K562 (cell line): ENCODE measurements at regions not wholly inside any gene's neighbourhood (a gene's known extent, or its start where the extent isn't known, plus 50 kb on each side); places are given as distances from the start of the nearest gene placed in this dataset.

ENCODE experiments used
- ATAC-seq: fragments of 200-7000 bp; cut with Tn5 transposase; 3 replicates; pipeline ENCODE4 v1.9.1; 2020; ENCODE audit warnings: moderate library complexity
- BruUV-seq: library from RNA; stranded (reverse); fragments of 400-500 nt; replicated peaks from 2 replicates; lab custom pipeline; 2021; lab: Mats Ljungman, UMichigan
- CTCF ChIA-PET: fragments of 300-600 bp; formaldehyde crosslinking; extraction: SDS; loops from one replicate; lab custom pipeline; 2021; ENCODE audit warnings: low intra/inter-chr PET ratio; lab: Yijun Ruan, JAX
- POLR2A ChIA-PET: fragments of 300-600, 350-650 bp; sonication (Branson Sonifier 250); formaldehyde crosslinking; extraction: SDS; loops from one replicate; lab custom pipeline; 2021; ENCODE audit warnings: antibody characterized with exemption, inconsistent platforms; lab: Yijun Ruan, JAX
- DNase-seq, 4 experiments: peaks; one replicate each; pipeline versions ENCODE4 v3.0.0 to v3.0.0-alpha.2; 2011 to 2018; ENCODE audit warnings: low spot score in 3 of 4, mixed read lengths in 3 of 4; ENCODE audit errors: extremely low read depth in 1 of 4
- FAIRE-seq: peaks from 2 replicates; lab custom pipeline; 2011; peaks lifted over from hg19 to GRCh38; lab: Jason Lieb, UNC
- H2AFZ ChIP-seq: 2 replicates; pipeline ENCODE4 v1.6.0; 2011; ENCODE audit warnings: low read depth, low read length, control low read depth, inconsistent platforms
- H3K27ac ChIP-seq: fragments of 200-600 bp; 3 replicates; pipeline ENCODE4 v1.8.0; 2011; ENCODE audit warnings: low read depth, mild to moderate bottlenecking, control low read depth, inconsistent platforms, low read length, moderate library complexity, mixed read lengths; ENCODE audit errors: extremely low read depth
- H3K27me3 ChIP-seq, 2 experiments: fragments of 300-600 bp in 1 of 2; 2 replicates in 1 of 2; 3 replicates in 1 of 2; pipeline versions ENCODE4 v1.6.0 to v1.8.0; 2011; ENCODE audit warnings: inconsistent platforms in 2 of 2, low read length in 2 of 2, mild to moderate bottlenecking in 1 of 2, mixed read lengths in 1 of 2, moderate library complexity in 1 of 2; ENCODE audit not compliant: control insufficient read depth in 2 of 2, insufficient read depth in 2 of 2
- H3K36me3 ChIP-seq: fragments of 300-600 bp; 3 replicates; pipeline ENCODE4 v1.8.0; 2011; ENCODE audit warnings: mild to moderate bottlenecking, low read length, inconsistent platforms; ENCODE audit not compliant: control insufficient read depth, insufficient read depth
- H3K4me1 ChIP-seq, 2 experiments: fragments of 200-600 bp in 1 of 2; replicated peaks in 1 of 2; 2 replicates in 1 of 2; 3 replicates in 1 of 2; pipeline versions ENCODE4 v1.5.1 to v1.8.0; 2011; ENCODE audit warnings: inconsistent platforms in 2 of 2, low read length in 2 of 2, mild to moderate bottlenecking in 1 of 2, mixed read lengths in 1 of 2, moderate library complexity in 1 of 2; ENCODE audit not compliant: control insufficient read depth in 2 of 2, insufficient read depth in 2 of 2
- H3K4me2 ChIP-seq: 2 replicates; pipeline ENCODE4 v1.6.1; 2011; ENCODE audit warnings: low read length, control low read depth, inconsistent platforms, mixed read lengths; ENCODE audit not compliant: insufficient read depth
- H3K4me3 ChIP-seq: fragments of 200-600 bp; sonication (generic), shearing (Covaris generic); 2 replicates; pipeline ENCODE4 v1.5.1; 2016; ENCODE audit warnings: control low read depth, inconsistent platforms
- H3K79me2 ChIP-seq: fragments of 200-600 bp; 3 replicates; pipeline ENCODE4 v1.8.0; 2011; ENCODE audit warnings: low read length, inconsistent platforms; ENCODE audit not compliant: control insufficient read depth, insufficient read depth
- H3K9ac ChIP-seq, 2 experiments: 2 replicates each; pipeline versions ENCODE4 v1.6.0 to v1.6.1; 2011; ENCODE audit warnings: low read depth in 2 of 2, low read length in 2 of 2, control low read depth in 1 of 2, inconsistent platforms in 1 of 2, mild to moderate bottlenecking in 1 of 2, mixed read lengths in 1 of 2; ENCODE audit not compliant: insufficient read depth in 1 of 2
- H3K9me1 ChIP-seq: one replicate; pipeline ENCODE4 v1.6.0; 2011; ENCODE audit warnings: inconsistent platforms, mild to moderate bottlenecking, low read length, moderate library complexity; ENCODE audit not compliant: control insufficient read depth, insufficient read depth
- H3K9me3 ChIP-seq: replicated peaks from 2 replicates; pipeline ENCODE4 v1.5.1; 2011; ENCODE audit warnings: low read depth, low read length, inconsistent platforms; ENCODE audit not compliant: control insufficient read depth, insufficient read depth
- H4K20me1 ChIP-seq: replicated peaks from 2 replicates; pipeline ENCODE4 v1.6.1; 2011; ENCODE audit warnings: low read length, inconsistent platforms, mixed read lengths; ENCODE audit not compliant: control insufficient read depth, insufficient read depth
- GTF2E2 ChIP-seq: fragments of 200-800 bp; sonication (Bioruptor generic); IDR thresholded peaks from 2 replicates; pipeline ENCODE4 v1.6.1; 2016; ENCODE audit warnings: missing genetic modification characterization, missing compliant biosample characterization
- HSF4 ChIP-seq: fragments of 250-450 bp; sonication (Bioruptor Pico); IDR thresholded peaks from 2 replicates; pipeline ENCODE4 v2.1.2; 2022; ENCODE audit warnings: mild to moderate bottlenecking, moderate library complexity, borderline replicate concordance
- NCOA4 ChIP-seq: fragments of 450-650 bp; IDR thresholded peaks from 2 replicates; pipeline ENCODE4 v1.6.1; 2018; ENCODE audit warnings: mild to moderate bottlenecking; ENCODE audit not compliant: partially characterized antibody
- PHTF2 ChIP-seq: fragments of 250-450 bp; sonication (Bioruptor Pico); IDR thresholded peaks from 2 replicates; pipeline ENCODE4 v1.5.0; 2021; ENCODE audit warnings: mild to moderate bottlenecking
- TAL1 ChIP-seq: fragments of 450-650 bp; IDR thresholded peaks from 2 replicates; pipeline ENCODE4 v1.6.1; 2016; ENCODE audit warnings: mild to moderate bottlenecking
- TFAM ChIP-seq: fragments of 250-450 bp; sonication (Bioruptor Pico); conservative IDR thresholded peaks from 2 replicates; pipeline ENCODE4 v1.5.0; 2021; ENCODE audit warnings: mild to moderate bottlenecking, moderate library complexity
- ZNF12 ChIP-seq: sonication (generic); formaldehyde crosslinking; IDR thresholded peaks from 2 replicates; pipeline ENCODE4 v1.4.0; 2020; ENCODE audit warnings: mild to moderate bottlenecking, missing genetic modification reagents
- WGBS: fragments of 100-300 bp; shearing (Covaris generic); methylation state at CpG from one replicate; pipeline ENCODE4 v1.1.6; 2016; ENCODE audit warnings: low coverage, mixed read lengths; ENCODE audit not compliant: insufficient coverage; ENCODE audit errors: missing lambda C conversion rate; 5-methylcytosine and 5-hydroxymethylcytosine counted together
- in situ Hi-C: fragments of 300-500 bp; cut with MboI; formaldehyde crosslinking; loops from 4 replicates; pipeline ENCODE4 v1.15.0; 2018; ENCODE audit warnings: inconsistent platforms, mixed read lengths
- intact Hi-C: fragments of 100-400 bp; cut with micrococcal nuclease; formaldehyde crosslinking; loops from 2 replicates; pipeline ENCODE4 v1.14.2; 2022
- TF ChIP-seq, protein P1 (sequence below): fragments of 450-650 bp; IDR thresholded peaks from one replicate; pipeline ENCODE4 v1.6.1; 2018; ENCODE audit warnings: mild to moderate bottlenecking, moderate library complexity; ENCODE audit not compliant: partially characterized antibody
- TF ChIP-seq, protein P2 (sequence below), 2 experiments: fragments of 250-450 bp in 1 of 2; fragments of 450-650 bp in 1 of 2; sonication (Bioruptor Pico) in 1 of 2; IDR thresholded peaks; 2 replicates each; pipeline versions ENCODE4 v1.6.1 to v1.8.0; 2016 to 2021; ENCODE audit warnings: mild to moderate bottlenecking in 2 of 2, moderate library complexity in 2 of 2, missing compliant biosample characterization in 1 of 2, missing genetic modification characterization in 1 of 2
- TF ChIP-seq, protein P3 (sequence below): sonication (generic); formaldehyde crosslinking; IDR thresholded peaks from 2 replicates; pipeline ENCODE4 v1.8.1; 2022; ENCODE audit warnings: missing genetic modification reagents
- TF ChIP-seq, protein P4 (sequence below): fragments of 450-650 bp; IDR thresholded peaks from 2 replicates; pipeline ENCODE4 v1.6.1; 2018; ENCODE audit not compliant: partially characterized antibody
- TF ChIP-seq, protein P5 (sequence below): sonication (generic); formaldehyde crosslinking; IDR thresholded peaks from 2 replicates; pipeline ENCODE4 v1.8.0; 2022; ENCODE audit warnings: mild to moderate bottlenecking, missing genetic modification reagents

DNA sequence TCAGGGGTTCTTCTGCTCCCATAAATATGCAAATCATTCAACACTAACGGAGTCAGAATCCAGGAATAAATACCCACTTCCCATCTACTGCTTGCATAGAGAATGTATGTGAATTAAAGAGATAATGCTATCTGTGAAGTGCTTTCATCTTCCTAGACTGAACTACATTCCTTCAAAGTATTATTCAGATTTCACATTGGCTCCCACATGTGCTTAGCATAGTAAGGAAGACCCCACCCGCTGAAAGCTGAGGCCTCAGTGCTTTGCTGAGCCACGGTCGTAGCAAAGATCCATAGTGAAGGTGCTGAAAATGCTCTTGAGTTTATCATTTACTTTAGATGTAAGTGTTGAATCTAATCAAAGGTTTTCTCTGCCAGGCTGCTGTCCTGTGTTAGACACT is 97.0 kb upstream of the SPACA1 start (continued):
- TF ChIP-seq, protein P1, sequence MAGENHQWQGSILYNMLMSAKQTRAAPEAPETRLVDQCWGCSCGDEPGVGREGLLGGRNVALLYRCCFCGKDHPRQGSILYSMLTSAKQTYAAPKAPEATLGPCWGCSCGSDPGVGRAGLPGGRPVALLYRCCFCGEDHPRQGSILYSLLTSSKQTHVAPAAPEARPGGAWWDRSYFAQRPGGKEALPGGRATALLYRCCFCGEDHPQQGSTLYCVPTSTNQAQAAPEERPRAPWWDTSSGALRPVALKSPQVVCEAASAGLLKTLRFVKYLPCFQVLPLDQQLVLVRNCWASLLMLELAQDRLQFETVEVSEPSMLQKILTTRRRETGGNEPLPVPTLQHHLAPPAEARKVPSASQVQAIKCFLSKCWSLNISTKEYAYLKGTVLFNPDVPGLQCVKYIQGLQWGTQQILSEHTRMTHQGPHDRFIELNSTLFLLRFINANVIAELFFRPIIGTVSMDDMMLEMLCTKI, result no peak
- TF ChIP-seq PHTF2, result no peak
- TF ChIP-seq TFAM (CRISPR knock-in tag), result no peak
- TF ChIP-seq TAL1, result no peak
- no peak for TF ChIP-seq GTF2E2 (tag)
- no peak for TF ChIP-seq HSF4

DNA sequence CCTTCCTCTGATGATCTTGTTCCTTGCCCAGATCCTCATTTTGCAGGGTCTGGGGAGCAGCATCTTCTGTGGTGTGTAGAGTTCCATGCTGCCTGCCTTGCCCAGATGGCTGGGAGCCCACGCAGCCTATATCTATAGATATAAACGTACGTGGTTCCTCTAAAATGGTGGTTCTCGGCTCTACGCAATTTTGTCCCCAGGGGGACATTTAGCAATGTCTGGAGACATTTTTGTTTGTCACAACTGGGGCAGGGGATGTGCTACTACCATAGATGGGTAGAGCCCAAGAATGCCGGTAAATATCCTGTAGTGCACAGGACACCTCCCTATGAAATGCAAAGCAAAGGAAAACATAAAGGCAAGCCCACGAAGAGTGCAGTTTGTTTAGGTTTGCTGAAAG is 98.4 kb upstream of the SPACA1 start:
- no peak for FAIRE-seq
- Histone ChIP-seq H3K4me3 (no peak overlapping the region), H3K9me1 (no peaks in the 10 kb centered on the region), H3K36me3 (no peaks in the 10 kb centered on the region), H3K27me3 (peaks cover 8 to 23% of the 10 kb centered on the region in 2 experiments; a peak in 4 of 5 replicates), H3K79me2 (no peaks in the 10 kb centered on the region), H3K27ac (no peak overlapping the region), H4K20me1 (no peaks in the 10 kb centered on the region), H3K4me1 (no peaks in the 10 kb centered on the region), H3K4me2 (no peak overlapping the region), H3K9me3 (no peaks in the 10 kb centered on the region), H2AFZ (no peak overlapping the region), H3K9ac (no peak overlapping the region)
- ATAC-seq, result no peak
- ChIA-PET POLR2A (no interaction called here), CTCF (no interaction called here)
- no peak for DNase-seq
- BruUV-seq, result no TSS peak
- in situ Hi-C loops, result no loop called here
- 2% methylated on average over 7 of the region's 7 CpGs for WGBS
- intact Hi-C loops, result no loop called here
- TF ChIP-seq, protein P2, sequence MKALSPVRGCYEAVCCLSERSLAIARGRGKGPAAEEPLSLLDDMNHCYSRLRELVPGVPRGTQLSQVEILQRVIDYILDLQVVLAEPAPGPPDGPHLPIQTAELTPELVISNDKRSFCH (CRISPR knock-in tag; IDR thresholded peaks at IDR 0.05), result no peak
- TF ChIP-seq, protein P2 (tag; IDR thresholded peaks at IDR 0.05), result no peak
- TF ChIP-seq, protein P3, sequence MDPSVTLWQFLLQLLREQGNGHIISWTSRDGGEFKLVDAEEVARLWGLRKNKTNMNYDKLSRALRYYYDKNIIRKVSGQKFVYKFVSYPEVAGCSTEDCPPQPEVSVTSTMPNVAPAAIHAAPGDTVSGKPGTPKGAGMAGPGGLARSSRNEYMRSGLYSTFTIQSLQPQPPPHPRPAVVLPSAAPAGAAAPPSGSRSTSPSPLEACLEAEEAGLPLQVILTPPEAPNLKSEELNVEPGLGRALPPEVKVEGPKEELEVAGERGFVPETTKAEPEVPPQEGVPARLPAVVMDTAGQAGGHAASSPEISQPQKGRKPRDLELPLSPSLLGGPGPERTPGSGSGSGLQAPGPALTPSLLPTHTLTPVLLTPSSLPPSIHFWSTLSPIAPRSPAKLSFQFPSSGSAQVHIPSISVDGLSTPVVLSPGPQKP (CRISPR knock-in tag), result no peak
- TF ChIP-seq NCOA4, result no peak
- TF ChIP-seq, protein P4, sequence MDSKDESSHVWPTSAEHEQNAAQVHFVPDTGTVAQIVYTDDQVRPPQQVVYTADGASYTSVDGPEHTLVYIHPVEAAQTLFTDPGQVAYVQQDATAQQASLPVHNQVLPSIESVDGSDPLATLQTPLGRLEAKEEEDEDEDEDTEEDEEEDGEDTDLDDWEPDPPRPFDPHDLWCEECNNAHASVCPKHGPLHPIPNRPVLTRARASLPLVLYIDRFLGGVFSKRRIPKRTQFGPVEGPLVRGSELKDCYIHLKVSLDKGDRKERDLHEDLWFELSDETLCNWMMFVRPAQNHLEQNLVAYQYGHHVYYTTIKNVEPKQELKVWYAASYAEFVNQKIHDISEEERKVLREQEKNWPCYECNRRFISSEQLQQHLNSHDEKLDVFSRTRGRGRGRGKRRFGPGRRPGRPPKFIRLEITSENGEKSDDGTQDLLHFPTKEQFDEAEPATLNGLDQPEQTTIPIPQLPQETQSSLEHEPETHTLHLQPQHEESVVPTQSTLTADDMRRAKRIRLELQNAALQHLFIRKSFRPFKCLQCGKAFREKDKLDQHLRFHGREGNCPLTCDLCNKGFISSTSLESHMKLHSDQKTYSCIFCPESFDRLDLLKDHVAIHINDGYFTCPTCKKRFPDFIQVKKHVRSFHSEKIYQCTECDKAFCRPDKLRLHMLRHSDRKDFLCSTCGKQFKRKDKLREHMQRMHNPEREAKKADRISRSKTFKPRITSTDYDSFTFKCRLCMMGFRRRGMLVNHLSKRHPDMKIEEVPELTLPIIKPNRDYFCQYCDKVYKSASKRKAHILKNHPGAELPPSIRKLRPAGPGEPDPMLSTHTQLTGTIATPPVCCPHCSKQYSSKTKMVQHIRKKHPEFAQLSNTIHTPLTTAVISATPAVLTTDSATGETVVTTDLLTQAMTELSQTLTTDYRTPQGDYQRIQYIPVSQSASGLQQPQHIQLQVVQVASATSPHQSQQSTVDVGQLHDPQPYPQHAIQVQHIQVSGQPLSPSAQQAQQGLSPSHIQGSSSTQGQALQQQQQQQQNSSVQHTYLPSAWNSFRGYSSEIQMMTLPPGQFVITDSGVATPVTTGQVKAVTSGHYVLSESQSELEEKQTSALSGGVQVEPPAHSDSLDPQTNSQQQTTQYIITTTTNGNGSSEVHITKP, result no peak
- TF ChIP-seq, protein P5, sequence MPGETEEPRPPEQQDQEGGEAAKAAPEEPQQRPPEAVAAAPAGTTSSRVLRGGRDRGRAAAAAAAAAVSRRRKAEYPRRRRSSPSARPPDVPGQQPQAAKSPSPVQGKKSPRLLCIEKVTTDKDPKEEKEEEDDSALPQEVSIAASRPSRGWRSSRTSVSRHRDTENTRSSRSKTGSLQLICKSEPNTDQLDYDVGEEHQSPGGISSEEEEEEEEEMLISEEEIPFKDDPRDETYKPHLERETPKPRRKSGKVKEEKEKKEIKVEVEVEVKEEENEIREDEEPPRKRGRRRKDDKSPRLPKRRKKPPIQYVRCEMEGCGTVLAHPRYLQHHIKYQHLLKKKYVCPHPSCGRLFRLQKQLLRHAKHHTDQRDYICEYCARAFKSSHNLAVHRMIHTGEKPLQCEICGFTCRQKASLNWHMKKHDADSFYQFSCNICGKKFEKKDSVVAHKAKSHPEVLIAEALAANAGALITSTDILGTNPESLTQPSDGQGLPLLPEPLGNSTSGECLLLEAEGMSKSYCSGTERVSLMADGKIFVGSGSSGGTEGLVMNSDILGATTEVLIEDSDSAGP (CRISPR knock-in tag), result no peak
- no peak for TF ChIP-seq ZNF12 (CRISPR knock-in tag)
